22Rv1 (cell line): ENCODE measurements at regions not wholly inside any gene's neighbourhood (a gene's known extent, or its start where the extent isn't known, plus 50 kb on each side); places are given as distances from the start of the nearest gene placed in this dataset.

Source experiments
- H3K27ac ChIP-seq: fragments of 450-650 bp; 2 replicates; pipeline ENCODE4 v1.5.1; 2017
- ZFX ChIP-seq: fragments of 450-650 bp; IDR thresholded peaks from 2 replicates; pipeline ENCODE4 v1.6.1; 2017; ENCODE audit warnings: antibody characterized with exemption, borderline replicate concordance
- TF ChIP-seq, protein P1 (sequence below): fragments of 450-650 bp; IDR thresholded peaks from 2 replicates; pipeline ENCODE4 v1.5.1; 2017; ENCODE audit warnings: mild to moderate bottlenecking

DNA sequence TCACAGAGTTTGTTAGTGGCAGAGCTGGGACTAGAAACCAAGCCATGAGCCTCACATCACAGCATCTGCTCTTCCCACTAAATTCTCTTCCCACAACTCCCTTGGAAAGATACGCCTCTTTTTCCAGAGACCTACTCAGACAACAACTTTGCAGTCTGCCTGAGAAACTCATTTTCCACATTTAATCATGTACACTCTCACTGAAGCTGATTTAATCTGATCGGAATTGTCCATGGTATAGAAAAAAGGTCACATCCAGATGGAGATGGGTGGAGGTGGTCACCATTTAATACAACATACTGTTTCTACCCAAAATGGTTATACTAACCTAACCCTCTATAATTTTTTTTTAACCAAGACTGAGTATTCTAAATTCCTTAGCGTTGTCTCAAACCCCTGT is 366.2 kb downstream of the ENC1 start:
- TF ChIP-seq, protein P1, sequence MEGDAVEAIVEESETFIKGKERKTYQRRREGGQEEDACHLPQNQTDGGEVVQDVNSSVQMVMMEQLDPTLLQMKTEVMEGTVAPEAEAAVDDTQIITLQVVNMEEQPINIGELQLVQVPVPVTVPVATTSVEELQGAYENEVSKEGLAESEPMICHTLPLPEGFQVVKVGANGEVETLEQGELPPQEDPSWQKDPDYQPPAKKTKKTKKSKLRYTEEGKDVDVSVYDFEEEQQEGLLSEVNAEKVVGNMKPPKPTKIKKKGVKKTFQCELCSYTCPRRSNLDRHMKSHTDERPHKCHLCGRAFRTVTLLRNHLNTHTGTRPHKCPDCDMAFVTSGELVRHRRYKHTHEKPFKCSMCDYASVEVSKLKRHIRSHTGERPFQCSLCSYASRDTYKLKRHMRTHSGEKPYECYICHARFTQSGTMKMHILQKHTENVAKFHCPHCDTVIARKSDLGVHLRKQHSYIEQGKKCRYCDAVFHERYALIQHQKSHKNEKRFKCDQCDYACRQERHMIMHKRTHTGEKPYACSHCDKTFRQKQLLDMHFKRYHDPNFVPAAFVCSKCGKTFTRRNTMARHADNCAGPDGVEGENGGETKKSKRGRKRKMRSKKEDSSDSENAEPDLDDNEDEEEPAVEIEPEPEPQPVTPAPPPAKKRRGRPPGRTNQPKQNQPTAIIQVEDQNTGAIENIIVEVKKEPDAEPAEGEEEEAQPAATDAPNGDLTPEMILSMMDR: no peak
- no peak for TF ChIP-seq ZFX
- no peak overlapping the region for H3K27ac ChIP-seq

DNA sequence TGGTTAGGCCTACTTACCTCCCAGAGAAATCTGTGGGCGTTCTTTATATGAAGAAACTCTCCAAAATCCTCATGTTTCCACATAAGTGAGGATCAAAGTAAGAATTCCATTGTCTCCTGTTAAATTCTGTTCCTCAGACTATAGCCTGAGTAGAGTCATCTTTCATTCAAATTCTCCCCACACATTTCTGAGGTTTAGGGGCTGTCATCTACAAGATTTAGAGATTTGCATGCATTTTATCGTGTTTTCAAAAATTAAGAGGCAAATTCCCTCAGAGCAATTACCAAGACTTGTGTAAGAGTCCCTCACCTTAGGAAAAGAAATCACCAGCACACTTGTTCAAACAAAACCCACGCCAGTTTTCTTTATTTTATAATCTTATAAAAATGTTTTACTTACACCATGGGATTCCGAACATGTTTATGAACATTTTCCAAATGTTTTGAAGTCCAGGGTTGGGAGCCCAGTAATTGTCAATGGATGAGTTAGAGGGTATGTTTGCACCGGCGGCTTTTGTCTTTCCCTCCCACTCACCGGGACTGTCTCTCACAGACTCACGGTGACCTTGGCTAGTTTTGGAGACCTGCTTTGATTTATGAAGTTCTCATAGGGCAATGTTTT is 367.6 kb downstream of the ENC1 start:
- H3K27ac ChIP-seq: no peak overlapping the region
- TF ChIP-seq ZFX: no peak
- TF ChIP-seq, protein P1: no peak

DNA sequence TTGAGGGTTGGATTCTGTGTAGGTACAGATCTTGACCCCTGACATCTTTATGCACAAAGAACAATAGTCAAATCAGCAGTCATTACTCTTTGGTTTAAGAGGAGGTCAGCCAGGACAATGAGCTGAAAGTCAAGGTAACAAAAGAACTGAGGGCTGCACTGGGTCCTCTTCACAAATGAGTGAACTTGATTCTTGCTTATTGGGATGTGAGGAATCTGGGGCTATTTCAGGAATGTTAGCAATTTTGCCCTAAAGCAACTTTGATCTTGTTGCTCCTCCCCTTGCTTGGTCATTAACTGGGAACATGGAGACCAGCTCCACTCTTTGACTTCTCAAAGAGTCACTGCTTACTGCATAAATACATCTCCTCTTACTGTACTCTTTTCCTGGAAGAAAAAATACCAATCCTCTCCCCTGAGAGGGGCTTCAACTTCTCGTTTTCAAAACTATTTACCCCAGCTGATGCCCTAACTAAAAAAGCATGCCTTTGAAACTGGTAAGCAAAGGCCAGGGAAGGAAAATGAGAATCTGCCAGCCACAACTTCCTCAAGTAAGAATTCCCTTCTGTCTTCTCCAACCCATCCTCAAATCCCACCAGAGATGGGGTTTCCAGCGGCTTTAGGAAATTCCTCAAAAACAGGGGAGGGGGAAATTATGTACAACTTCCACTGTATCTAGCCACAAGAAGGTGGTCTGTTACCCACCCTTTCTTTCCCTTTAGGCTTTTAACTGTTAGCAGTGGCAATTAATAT is 368.3 kb downstream of the ENC1 start:
- TF ChIP-seq, protein P1: no peak
- TF ChIP-seq ZFX: no peak
- no peak overlapping the region for H3K27ac ChIP-seq

DNA sequence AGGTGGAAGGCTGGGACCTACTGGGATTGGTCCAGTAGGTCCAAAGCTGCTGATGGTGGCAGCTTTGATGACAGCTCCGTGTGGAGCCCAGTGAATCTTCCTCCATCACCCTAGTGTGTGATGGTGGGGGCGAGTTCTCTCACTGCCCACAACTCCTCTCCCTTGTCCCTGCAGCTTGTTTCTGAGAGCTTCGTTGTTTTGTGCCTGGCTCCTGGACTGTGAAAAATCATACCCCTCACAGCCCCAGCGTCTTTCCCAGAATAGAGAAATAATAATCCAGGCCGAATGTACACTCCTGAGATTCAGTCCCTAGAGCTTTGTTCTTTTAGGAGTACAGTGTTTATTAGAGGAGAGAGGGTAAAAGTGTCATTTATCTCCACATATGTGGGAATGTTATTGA is 372.2 kb downstream of the ENC1 start:
- no peak overlapping the region for H3K27ac ChIP-seq
- TF ChIP-seq, protein P1: no peak
- TF ChIP-seq ZFX: no peak

DNA sequence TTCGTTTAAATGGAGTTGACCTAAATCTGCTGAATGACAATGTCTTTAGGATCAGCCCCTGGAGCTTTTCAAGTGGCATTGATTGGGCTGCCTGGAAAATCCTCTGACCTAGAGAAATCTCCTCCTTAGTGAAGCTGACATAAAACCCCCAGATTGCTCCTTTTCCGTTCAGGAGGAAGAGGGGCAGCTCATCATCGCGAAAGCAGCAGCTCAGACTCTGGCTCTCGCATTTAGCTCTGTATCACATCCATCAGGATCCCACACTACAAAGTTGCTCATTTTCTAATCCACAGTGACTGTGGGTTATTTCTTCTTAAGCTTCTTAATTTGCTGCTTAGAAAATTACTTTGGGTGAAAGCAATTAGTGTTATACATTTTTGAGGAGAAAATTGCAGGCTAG is 373.7 kb downstream of the ENC1 start:
- H3K27ac ChIP-seq: no peak overlapping the region
- TF ChIP-seq, protein P1: no peak
- TF ChIP-seq ZFX: no peak

DNA sequence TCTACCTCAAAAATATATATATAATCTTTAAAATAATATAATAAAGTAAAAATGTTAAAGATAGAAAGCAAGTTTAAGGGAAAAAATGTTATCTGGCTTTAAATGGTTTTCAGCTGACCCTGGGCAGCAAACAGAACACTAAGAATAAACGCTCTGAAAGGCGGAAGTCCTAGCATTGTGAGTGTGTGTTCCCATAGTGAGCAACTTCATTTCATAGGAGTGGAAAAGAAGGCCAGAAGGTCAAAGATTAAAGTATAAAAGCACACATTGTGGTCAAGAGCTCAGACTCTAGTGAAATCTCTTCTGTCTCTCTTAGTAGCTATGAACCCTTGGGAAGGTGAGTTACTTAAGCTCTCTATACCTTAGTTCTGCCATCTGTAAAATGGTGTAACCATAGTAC is 374.4 kb downstream of the ENC1 start:
- no peak for TF ChIP-seq ZFX
- TF ChIP-seq, protein P1: no peak
- H3K27ac ChIP-seq: no peak overlapping the region

DNA sequence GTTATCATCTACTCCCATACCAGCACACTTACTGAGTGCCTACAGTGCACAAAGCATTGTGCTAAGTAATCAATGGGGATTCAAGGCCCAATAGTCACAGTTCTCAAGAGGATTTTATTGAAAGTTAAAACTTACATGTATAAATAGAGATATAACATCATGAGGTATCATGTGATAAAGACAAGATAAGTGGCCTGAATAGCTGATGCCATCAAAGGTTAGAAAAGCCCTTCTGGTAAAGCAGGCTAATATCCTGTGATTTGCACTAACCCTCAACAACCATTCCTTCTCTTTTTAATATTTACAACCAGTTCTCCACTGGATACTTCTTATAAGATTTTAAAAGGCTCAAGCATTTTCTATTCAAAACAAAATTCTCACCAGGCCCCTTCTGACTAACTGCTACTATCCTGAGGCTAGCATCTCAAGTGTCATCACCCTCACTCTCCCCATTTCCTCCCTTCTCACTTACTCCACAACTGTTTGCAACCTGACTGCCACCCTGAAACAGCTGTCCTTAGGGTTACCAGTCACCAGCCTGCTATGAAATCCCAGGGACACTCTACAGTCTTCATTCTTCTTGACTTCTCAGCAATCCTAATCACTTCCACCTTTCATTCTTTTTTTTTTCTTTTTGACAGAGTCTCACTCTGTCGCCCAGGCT is 377.9 kb downstream of the ENC1 start:
- no peak overlapping the region for H3K27ac ChIP-seq
- TF ChIP-seq, protein P1: no peak
- TF ChIP-seq ZFX: no peak
